ENCODE measurements at regions not wholly inside any gene's neighbourhood (a gene's known extent, or its start where the extent isn't known, plus 50 kb on each side); places are given as distances from the start of the nearest gene placed in this dataset.
"Not testable (repeated sequence)": the region's sequence is repeated elsewhere in the genome, so short reads cannot be mapped to it uniquely, and the experiment has no call there.

DNA sequence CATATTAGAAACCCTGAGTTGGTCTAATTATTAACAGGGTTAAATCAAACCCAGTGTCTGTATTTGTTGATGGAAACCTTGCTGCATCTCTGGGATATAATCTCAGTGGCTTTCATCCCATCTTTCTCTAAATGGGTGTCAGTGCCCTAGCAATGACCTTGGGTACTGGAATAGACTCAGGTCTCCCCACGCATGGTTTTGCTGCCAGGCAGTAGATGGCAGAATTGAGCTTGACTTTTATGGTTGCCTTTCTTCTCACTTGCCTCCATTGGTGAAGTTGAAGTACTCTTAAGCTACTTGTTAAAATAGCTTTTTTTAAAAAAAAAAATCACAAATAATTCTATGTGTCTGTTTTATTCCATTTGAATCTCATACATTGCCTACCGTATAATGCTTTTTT, 81.8 kb upstream of the HMCN1 start:
- peaks cover 9% of the 10 kb centered on the region for H3K4me1 Mint-ChIP-seq
- H3K27me3 Mint-ChIP-seq = no peaks in the 10 kb centered on the region
- H3K27ac Mint-ChIP-seq = no peak overlapping the region
- H3K36me3 Mint-ChIP-seq = no peaks in the 10 kb centered on the region
- H3K4me3 Mint-ChIP-seq = no peak overlapping the region
- no peaks in the 10 kb centered on the region for H3K9me3 Mint-ChIP-seq

DNA sequence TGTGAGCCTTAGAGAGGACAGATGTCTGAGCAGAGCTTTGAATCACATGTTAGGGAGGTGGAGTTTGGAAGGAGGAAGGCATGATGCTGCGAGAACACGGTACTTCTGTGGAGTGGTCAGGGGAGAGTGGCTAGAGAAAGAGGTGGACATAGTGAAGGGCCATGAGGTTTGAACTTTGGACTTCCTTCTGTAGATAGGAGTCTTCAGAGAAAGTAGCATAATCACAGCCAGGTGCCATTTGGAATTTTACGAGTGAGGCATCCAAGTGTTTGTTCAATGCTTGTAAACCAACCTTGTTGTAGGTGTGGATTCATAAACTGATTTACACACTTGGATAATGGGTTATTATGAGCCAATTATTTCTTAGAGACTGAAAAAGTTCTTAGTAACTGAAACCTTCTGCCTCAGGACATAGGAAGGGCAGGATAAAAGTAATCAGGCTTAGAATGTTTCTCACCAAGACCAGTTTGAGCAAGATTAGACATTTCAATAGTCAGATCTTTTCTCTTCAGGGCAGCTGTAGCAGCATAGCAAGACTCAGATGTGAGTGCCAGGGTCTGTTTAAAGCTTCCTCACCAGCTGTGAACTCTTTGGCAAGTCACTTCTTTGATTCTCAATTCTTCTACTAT, 83.5 kb upstream of the HMCN1 start:
- Mint-ChIP-seq H3K27me3 (no peaks in the 10 kb centered on the region), H3K4me3 (no peak overlapping the region), H3K27ac (peak overlapping the region; percentile 9), H3K36me3 (no peaks in the 10 kb centered on the region), H3K9me3 (no peaks in the 10 kb centered on the region), H3K4me1 (peaks cover 26% of the 10 kb centered on the region)

DNA sequence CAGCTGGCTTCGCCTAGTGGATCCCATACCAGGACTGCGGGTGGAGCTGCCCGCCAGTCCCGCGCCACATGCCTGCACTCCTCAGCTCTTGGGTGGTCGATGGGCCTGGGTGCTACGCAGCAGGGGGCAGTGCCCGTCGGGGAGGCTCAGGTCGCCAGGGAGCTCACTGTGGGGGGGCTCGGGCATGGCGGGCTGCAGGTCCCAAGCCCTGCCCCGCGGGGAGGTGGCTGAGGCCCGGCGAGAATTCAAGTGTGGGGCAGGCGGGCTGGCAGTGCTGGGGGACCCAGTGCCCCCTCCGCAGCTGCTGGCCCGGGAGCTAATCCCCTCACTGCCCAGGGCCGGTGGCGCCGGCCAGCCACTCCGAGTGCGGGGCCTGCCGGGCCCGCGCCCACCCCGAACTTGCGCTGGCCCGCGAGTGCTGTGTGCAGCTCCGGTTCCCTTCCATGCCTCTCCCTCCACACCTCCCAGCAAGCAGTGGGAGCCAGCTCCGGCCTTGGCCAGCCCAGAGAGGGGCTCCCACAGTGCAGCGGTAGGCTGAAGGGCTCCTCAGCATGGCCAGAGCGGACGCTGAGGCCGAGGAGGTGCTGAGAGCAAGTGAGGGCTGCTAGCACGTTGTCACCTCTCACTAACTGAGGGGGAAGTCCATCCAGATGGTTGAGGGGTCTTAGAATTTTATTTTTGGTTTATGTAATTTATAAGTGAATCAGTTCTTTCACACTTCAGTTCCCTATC, 85.2 kb upstream of the HMCN1 start:
- Mint-ChIP-seq H3K36me3 (no peaks in the 10 kb centered on the region), H3K4me3 (no peak overlapping the region), H3K27ac (no peak overlapping the region), H3K4me1 (peaks cover 39% of the 10 kb centered on the region), H3K9me3 (no peaks in the 10 kb centered on the region), H3K27me3 (no peaks in the 10 kb centered on the region)

DNA sequence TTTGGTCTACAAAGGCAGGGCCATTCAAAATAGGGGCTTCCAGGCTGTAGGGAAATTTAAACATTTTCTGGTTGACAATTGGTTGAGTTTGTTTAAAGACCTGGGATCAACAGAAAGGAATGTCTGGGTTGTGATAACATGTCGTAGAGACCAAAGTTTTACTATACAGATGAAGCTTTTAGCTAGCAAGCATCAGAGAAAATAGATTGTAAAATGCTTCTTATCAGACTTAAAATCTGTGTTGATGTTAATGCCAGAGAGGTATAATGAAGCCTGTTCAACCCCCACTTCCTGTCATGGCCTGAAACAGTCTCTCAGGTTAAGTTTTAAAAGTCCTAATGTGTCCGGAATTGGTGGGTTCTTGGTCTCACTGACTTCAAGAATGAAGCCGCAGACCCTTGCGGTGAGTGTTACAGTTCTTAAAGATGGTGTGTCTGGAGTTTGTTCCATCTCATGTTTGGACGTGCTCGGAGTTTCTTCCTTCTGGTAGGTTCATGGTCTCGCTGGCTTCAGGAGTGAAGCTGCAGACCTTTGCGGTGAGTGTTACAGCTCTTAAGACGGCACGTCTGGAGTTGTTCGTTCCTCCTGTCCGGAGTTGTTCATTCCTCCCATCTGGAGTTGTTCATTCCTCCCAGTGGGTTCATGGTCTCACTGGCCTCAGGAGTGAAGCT, 86.5 kb upstream of the HMCN1 start:
- not testable (repeated sequence) for H3K36me3 Mint-ChIP-seq, H3K27ac Mint-ChIP-seq, H3K27me3 Mint-ChIP-seq, H3K9me3 Mint-ChIP-seq, H3K4me3 Mint-ChIP-seq
- H3K4me1 Mint-ChIP-seq = peaks cover 39% of the 10 kb centered on the region

DNA sequence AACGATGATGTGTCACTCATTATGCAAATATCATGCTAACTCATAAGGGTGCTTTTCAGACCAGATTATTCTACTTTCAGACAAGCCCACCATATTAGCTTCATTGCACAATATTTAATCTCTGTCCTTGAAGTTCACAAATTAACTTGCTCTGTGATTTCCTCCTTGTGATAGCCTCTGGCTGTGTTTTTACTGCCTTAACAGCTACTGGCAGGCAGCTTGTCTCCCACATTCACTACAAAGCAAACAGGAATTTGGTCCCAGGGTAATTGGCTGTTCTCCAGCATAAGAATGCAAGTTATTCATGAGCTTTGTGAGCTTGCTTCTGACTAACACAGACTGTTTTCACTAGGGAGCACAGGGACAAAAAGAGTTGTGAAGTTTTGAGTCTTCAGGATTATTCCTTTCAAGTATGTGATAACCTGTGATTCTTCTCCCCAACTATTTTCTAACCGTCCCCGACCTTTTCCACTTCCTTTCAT, 87.9 kb upstream of the HMCN1 start:
- Mint-ChIP-seq H3K27me3 (no peaks in the 10 kb centered on the region), H3K4me3 (no peak overlapping the region), H3K4me1 (peaks cover 39% of the 10 kb centered on the region), H3K36me3 (no peaks in the 10 kb centered on the region), H3K27ac (no peak overlapping the region), H3K9me3 (no peaks in the 10 kb centered on the region)

DNA sequence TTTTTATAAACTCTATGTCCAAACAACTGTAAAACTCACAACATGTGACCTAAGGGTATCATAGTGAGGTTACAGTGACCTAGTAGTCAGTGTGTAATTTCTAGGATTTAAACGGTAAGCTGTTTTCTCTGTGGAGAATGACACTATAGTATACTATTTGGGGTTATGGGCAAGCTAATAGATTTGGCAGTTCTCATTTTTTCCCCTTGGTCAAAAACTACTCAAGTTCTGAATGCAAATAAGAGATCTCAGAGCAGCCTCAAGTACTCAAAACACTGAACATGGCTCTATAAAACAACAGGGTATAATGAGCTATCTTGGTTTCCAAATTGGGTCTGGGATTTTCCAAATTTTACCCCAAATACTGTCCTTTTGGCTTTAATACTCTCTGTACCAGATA, 88.5 kb upstream of the HMCN1 start:
- no peak overlapping the region for H3K27ac Mint-ChIP-seq
- peaks cover 39% of the 10 kb centered on the region for H3K4me1 Mint-ChIP-seq
- H3K36me3 Mint-ChIP-seq = no peaks in the 10 kb centered on the region
- H3K27me3 Mint-ChIP-seq = no peaks in the 10 kb centered on the region
- no peak overlapping the region for H3K4me3 Mint-ChIP-seq
- H3K9me3 Mint-ChIP-seq = no peaks in the 10 kb centered on the region

DNA sequence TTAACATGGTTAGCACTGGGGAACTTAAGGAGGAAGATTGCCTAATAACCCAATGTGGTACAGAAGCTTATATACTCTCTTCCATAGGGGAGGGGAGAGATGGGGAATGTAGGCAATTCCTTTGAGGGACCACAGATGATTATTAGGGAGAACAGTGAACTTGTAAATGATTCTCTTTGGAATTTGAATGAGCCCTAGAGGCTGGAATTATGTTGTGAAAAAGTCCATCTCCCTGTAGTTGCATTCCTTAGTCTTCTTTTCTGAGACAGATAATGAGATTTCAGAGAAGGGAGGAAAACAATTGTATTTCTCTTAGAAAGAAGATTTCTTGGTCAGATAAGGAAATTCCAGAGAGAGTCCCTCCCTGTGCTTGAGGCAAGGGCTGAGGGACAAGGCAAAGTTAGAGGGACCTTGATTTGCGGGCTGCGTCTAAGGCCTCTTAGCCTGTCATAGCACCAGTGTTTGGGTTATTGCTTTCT, 89.0 kb upstream of the HMCN1 start:
- Mint-ChIP-seq H3K9me3 (no peaks in the 10 kb centered on the region), H3K4me3 (no peak overlapping the region), H3K27me3 (no peaks in the 10 kb centered on the region), H3K27ac (no peak overlapping the region), H3K36me3 (peaks cover 2% of the 10 kb centered on the region), H3K4me1 (peaks cover 39% of the 10 kb centered on the region)

DNA sequence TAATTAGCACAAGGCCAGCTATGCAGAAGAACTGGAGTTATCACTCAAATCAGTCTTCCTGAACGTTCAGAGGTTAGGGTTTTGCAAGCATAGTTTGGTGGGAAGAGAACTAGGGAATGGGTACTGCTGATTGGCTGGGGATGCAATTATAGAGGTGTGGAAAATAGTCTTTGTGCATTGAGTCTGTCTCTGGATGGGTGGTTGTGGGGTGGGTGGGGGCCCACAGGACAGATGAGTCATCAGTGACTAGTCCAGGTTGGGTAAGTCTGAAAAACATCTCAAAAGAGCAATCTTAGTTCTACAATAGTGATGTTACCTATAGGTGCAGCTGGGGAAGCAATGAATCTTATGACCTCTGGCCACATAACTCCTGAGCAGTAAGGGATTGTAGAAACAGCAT, 89.7 kb upstream of the HMCN1 start:
- Mint-ChIP-seq H3K27me3 (no peaks in the 10 kb centered on the region), H3K36me3 (peaks cover 2% of the 10 kb centered on the region), H3K9me3 (no peaks in the 10 kb centered on the region), H3K27ac (no peak overlapping the region), H3K4me3 (no peak overlapping the region), H3K4me1 (peaks cover 39% of the 10 kb centered on the region)

DNA sequence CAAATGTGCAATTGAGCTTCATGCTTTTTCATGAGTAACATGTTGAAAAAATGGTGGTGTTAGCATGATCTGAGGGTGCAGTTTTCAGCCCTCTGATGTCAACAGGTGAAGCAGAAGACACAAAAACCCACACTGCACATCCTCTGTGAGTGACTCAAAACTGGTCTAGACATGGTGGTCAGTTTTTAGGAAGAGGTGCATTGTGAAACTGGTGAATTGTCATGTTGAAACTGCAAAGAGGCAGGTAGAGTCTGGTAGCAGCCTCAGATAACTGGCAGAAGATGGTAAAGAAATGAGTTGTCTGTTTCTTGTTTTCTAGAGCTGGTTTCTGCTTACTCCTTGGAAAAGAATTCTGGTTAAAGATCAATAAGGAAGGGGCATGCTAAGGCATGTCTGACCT, 97.3 kb upstream of the HMCN1 start:
- Mint-ChIP-seq H3K9me3 (peaks cover 12% of the 10 kb centered on the region), H3K4me3 (no peak overlapping the region), H3K27ac (no peak overlapping the region), H3K36me3 (peaks cover 9% of the 10 kb centered on the region), H3K27me3 (no peaks in the 10 kb centered on the region), H3K4me1 (no peaks in the 10 kb centered on the region)

DNA sequence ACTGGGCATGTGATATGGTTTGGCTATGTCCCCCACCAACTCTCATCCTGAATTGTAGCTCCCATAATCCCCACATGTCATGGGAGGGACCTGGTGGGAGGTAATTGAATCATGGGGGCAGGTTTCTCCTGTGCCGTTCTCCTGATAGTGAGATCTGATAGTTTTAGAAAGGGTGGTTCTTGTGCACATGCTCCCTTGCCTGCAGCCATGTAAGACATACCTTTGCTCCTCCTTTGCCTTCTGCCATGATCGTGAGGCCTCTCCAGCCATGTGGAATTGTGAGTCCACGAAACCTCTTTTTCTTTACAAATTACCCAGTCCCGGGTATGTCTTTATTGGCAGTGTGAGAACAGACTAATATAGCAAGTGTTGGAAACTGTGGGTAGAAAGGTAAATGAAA, 99.5 kb upstream of the HMCN1 start:
- Mint-ChIP-seq H3K4me1 (no peaks in the 10 kb centered on the region), H3K36me3 (peaks cover 7% of the 10 kb centered on the region), H3K4me3 (no peak overlapping the region), H3K9me3 (peaks cover 12% of the 10 kb centered on the region), H3K27ac (no peak overlapping the region), H3K27me3 (no peaks in the 10 kb centered on the region)

DNA sequence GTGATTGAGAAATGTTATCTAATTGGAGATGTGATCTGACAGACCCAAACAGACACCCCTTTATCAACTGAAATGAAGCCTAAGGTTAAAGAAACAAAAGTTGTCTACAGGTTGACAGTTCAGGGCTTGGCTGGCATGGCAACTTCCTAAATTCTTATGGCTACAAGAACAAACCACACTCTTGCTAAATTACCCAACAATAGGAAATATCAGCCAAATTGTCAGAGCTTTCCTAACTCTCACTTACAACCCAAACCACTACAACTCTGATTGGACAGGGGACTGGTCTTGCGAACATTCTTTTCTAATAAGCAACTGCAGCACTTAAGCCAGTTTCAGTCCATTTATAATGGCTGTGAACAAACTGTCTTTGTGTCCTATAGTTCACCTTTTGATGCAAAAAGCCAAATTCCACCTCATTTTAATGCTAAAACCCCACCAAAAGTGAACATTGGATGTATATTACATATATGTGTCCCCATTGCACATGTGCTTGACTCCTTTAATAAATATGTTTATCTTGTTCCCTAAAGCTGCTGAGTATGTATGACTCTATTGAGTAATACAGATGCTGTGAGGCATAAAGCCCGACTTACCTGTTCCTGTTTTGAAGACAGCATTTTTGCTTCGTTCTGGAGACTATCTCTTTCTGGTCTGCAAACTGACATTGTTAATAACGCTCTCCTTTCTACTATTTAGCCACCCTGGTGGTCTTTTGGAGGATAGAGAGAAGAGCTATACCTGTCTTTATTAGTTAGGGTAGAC, 101.3 kb upstream of the HMCN1 start:
- Mint-ChIP-seq H3K27ac (no peak overlapping the region), H3K9me3 (peaks cover 5% of the 10 kb centered on the region), H3K4me3 (no peak overlapping the region), H3K36me3 (peaks cover 3% of the 10 kb centered on the region), H3K4me1 (peaks cover 5% of the 10 kb centered on the region), H3K27me3 (no peaks in the 10 kb centered on the region)

DNA sequence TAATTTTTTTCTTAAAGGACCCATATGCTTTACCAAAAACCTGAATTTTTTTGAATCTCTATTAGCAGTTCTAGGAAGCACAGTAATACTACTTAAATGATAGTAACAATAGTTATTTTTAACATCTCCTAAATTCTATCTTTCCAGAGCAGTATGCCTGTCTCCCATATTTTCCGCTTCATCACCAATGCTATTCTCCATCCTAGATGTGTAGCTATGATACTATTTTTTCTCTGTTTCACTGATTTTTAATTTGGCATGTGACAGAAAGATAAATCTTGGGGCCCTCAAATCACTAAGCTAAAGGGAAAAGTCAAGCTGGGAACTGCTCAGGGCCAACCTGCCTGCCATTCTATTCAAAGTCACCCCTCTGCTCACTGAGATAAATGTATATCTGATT, 102.3 kb upstream of the HMCN1 start:
- H3K27ac Mint-ChIP-seq = no peak overlapping the region
- peaks cover 5% of the 10 kb centered on the region for H3K9me3 Mint-ChIP-seq
- H3K4me3 Mint-ChIP-seq = no peak overlapping the region
- H3K27me3 Mint-ChIP-seq = no peaks in the 10 kb centered on the region
- no peaks in the 10 kb centered on the region for H3K36me3 Mint-ChIP-seq
- H3K4me1 Mint-ChIP-seq = peaks cover 5% of the 10 kb centered on the region

DNA sequence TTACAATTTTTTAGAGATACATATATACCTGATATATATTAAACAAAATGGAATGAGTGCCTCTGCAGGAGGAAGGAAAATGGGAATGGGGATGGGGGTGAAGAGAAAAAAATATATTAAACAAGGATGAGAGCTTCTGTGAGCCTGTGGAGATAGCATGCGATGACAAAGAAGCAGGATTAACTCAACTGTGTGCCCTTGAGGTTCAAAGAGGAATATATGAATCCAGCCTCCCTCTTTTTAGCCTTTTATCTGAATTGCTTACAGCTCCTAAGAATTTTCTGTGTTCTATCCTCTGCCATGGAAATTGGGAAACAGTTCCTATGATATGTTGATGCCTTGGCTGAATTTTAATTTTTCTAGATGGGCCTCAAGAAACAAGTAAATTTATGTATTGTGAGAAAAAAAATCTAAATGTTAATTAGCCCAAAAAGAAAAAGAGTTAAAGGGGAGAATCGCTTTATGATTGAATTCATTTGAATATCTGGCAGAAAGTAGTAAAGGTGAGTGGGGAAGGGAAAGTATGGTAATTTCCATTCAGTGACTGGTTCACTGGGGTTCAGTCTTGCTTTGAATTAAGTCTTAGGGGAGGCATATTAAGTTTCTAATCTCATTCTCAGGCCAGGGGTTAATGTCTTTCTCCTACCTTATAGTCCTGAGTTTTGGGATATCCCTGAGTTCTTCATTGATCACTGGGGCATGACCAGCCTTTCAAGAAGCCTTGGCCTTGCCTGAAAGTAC, 106.3 kb upstream of the HMCN1 start:
- Mint-ChIP-seq H3K4me3 (no peak overlapping the region), H3K36me3 (no peaks in the 10 kb centered on the region), H3K27ac (no peak overlapping the region), H3K27me3 (no peaks in the 10 kb centered on the region), H3K9me3 (peaks cover 5% of the 10 kb centered on the region), H3K4me1 (peaks cover 5% of the 10 kb centered on the region)

DNA sequence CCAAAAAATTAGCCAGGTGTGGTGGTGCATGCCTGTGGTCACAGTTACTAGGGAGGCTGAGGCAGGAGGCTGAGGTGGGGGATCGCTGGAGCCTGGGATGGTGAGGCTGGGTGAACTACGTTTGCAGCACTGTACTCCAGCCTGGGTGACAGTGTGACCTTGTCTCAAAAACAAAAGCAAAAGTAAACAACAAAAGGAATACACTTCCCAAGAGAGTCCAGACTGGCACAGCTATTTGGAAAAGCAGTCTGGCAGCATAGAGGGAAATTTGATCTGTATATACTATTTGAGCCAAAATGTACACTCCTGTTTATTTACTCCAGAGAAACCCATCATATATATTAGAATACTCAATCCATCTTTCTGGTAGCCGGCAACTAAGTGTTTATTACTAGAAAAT, 107.0 kb upstream of the HMCN1 start:
- H3K27me3 Mint-ChIP-seq = no peaks in the 10 kb centered on the region

DNA sequence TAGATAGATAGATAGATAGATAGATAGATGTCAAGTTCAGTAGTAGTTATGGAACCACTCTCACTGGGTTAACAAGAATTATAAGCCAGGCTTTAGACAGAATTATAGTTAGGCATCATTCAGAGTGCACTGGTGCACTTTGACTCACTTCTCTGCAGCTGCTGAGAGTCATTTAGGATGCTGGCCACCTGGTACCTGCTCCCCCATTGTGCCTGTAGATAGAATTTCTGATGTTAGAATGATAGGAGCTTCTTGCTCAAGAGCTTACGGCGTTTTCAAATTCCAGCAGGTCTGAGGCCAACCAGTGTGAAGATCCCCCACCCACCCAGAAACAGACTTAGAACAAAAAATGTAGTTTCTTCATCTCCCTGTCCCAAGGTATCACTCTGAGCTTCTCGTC, 107.8 kb upstream of the HMCN1 start:
- Mint-ChIP-seq H3K9me3 (peaks cover 5% of the 10 kb centered on the region), H3K27ac (no peak overlapping the region), H3K4me3 (no peak overlapping the region), H3K4me1 (peaks cover 5% of the 10 kb centered on the region), H3K27me3 (no peaks in the 10 kb centered on the region), H3K36me3 (no peaks in the 10 kb centered on the region)

More for the DNA sequence above, 107.0 kb upstream of the HMCN1 start:
- Mint-ChIP-seq H3K9me3 (peaks cover 5% of the 10 kb centered on the region), H3K4me1 (peaks cover 5% of the 10 kb centered on the region), H3K27ac (no peak overlapping the region), H3K4me3 (no peak overlapping the region), H3K36me3 (no peaks in the 10 kb centered on the region)

Data from activated naive CD4-positive, alpha-beta T cell treated with anti-CD3 and anti-CD28 coated beads, Interleukin-2, amount 50 U/mL, for 24 hours (primary cell).